ENCODE measurements at regions not wholly inside any gene's neighbourhood (a gene's known extent, or its start where the extent isn't known, plus 50 kb on each side); places are given as distances from the start of the nearest gene placed in this dataset.

GRCh38 chr4:111997785-111998184, 147.5 kb upstream of the FAM241A start:
- ChIA-PET POLR2A (no interaction called here), CTCF (no interaction called here)
- no peak for DNase-seq (ENCODE audit: low read depth, low spot score)
- no peaks in the 10 kb centered on the region for H3K27me3 ChIP-seq (ENCODE audit: control insufficient read depth, insufficient read depth, low read length)
- no peak for TF ChIP-seq SIN3A (IDR thresholded peaks at IDR 0.05; ENCODE audit: borderline replicate concordance, insufficient read depth, low read depth, low read length)
- TF ChIP-seq TCF7L2 (IDR thresholded peaks at IDR 0.05; ENCODE audit: low read depth, low read length), result no peak
- TF ChIP-seq, protein P1, sequence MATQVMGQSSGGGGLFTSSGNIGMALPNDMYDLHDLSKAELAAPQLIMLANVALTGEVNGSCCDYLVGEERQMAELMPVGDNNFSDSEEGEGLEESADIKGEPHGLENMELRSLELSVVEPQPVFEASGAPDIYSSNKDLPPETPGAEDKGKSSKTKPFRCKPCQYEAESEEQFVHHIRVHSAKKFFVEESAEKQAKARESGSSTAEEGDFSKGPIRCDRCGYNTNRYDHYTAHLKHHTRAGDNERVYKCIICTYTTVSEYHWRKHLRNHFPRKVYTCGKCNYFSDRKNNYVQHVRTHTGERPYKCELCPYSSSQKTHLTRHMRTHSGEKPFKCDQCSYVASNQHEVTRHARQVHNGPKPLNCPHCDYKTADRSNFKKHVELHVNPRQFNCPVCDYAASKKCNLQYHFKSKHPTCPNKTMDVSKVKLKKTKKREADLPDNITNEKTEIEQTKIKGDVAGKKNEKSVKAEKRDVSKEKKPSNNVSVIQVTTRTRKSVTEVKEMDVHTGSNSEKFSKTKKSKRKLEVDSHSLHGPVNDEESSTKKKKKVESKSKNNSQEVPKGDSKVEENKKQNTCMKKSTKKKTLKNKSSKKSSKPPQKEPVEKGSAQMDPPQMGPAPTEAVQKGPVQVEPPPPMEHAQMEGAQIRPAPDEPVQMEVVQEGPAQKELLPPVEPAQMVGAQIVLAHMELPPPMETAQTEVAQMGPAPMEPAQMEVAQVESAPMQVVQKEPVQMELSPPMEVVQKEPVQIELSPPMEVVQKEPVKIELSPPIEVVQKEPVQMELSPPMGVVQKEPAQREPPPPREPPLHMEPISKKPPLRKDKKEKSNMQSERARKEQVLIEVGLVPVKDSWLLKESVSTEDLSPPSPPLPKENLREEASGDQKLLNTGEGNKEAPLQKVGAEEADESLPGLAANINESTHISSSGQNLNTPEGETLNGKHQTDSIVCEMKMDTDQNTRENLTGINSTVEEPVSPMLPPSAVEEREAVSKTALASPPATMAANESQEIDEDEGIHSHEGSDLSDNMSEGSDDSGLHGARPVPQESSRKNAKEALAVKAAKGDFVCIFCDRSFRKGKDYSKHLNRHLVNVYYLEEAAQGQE (IDR thresholded peaks at IDR 0.05; ENCODE audit: insufficient read depth in 1 of 2, low read depth in 2 of 2, low read length in 1 of 2), result no peak
- TF ChIP-seq CTCF (IDR thresholded peaks at IDR 0.05), result no peak
- no peak for TF ChIP-seq POLR2AphosphoS5 (IDR thresholded peaks at IDR 0.05; ENCODE audit: low read depth, low read length)
- ATAC-seq, result no peak
- no peaks in the 10 kb centered on the region for H3K4me1 ChIP-seq (ENCODE audit: control insufficient read depth, insufficient read depth, low read length)
- no peaks in the 10 kb centered on the region for H3K9me3 ChIP-seq (ENCODE audit: control insufficient read depth, insufficient read depth, low read depth, low read length)
- intact Hi-C loops (cut with micrococcal nuclease; ENCODE audit: unreplicated experiment), result no loop called here
- in situ Hi-C loops (cut with HindIII; ENCODE audit: low pct_unique_long_range_greater_than_20kb, low sequenced_read_pairs), result no loop called here
- H3K4me3 ChIP-seq (ENCODE audit: low read depth in 2 of 2, low read length in 2 of 2), result no peak overlapping the region
- no peaks in the 10 kb centered on the region for H3K36me3 ChIP-seq (ENCODE audit: control insufficient read depth, insufficient read depth, low read length)
- no peak overlapping the region for H3K27ac ChIP-seq (ENCODE audit: low read length)
- BruUV-seq (replicated peaks), result no TSS peak

DNA sequence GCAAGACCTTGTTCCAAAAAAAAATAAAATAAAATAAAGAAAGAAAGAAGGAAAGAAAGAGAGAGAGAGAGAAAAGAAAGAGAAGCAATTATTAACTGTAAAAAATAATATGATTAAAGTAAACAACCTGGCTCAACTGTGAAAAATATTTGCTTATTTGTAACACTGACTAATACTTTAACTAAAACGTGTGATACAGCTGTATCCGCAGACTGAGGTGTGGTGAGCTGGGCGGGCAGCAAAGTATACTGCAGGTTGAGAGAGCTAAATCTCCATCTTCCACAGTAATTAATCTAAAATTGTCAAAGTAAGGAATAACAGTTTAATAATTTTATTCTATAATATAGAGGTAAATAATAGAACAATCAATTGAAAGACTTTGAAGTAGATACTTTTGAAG, 145.5 kb upstream of the FAM241A start:
- TF ChIP-seq SIN3A (IDR thresholded peaks at IDR 0.05; ENCODE audit: borderline replicate concordance, insufficient read depth, low read depth, low read length), result no peak
- TF ChIP-seq TCF7L2 (IDR thresholded peaks at IDR 0.05; ENCODE audit: low read depth, low read length), result no peak
- no peak for TF ChIP-seq POLR2AphosphoS5 (IDR thresholded peaks at IDR 0.05; ENCODE audit: low read depth, low read length)
- no peak for TF ChIP-seq CTCF (IDR thresholded peaks at IDR 0.05)
- TF ChIP-seq, protein P1 (IDR thresholded peaks at IDR 0.05; ENCODE audit: insufficient read depth in 1 of 2, low read depth in 2 of 2, low read length in 1 of 2), result no peak

More for the DNA sequence above, 145.5 kb upstream of the FAM241A start:
- ChIA-PET CTCF (interaction anchor here (0.6 kb wide), 1 partner anchor 81 kb away, joined by 3 read pairs; no protein-coding TSS in a partner anchor), POLR2A (no interaction called here)
- ATAC-seq (no peak), DNase-seq (ENCODE audit: low read depth, low spot score) (no peak)
- no peaks in the 10 kb centered on the region for H3K36me3 ChIP-seq (ENCODE audit: control insufficient read depth, insufficient read depth, low read length)
- H3K4me3 ChIP-seq (ENCODE audit: low read depth in 2 of 2, low read length in 2 of 2), result no peak overlapping the region
- no peaks in the 10 kb centered on the region for H3K9me3 ChIP-seq (ENCODE audit: control insufficient read depth, insufficient read depth, low read depth, low read length)
- intact Hi-C loops (cut with micrococcal nuclease; ENCODE audit: unreplicated experiment) (no loop called here), in situ Hi-C loops (cut with HindIII; ENCODE audit: low pct_unique_long_range_greater_than_20kb, low sequenced_read_pairs) (no loop called here)
- no peak overlapping the region for H3K27ac ChIP-seq (ENCODE audit: low read length)
- no peaks in the 10 kb centered on the region for H3K27me3 ChIP-seq (ENCODE audit: control insufficient read depth, insufficient read depth, low read length)
- BruUV-seq (replicated peaks), result no TSS peak
- H3K4me1 ChIP-seq (ENCODE audit: control insufficient read depth, insufficient read depth, low read length), result no peaks in the 10 kb centered on the region
